NCI-H748 (cell line): ENCODE measurements at regions not wholly inside any gene's neighbourhood (a gene's known extent, or its start where the extent isn't known, plus 50 kb on each side); places are given as distances from the start of the nearest gene placed in this dataset.

Experiments
- DNase-seq: peaks from one replicate; lab custom pipeline; 2025; ENCODE audit not compliant: unreplicated experiment; lab: John Stamatoyannopoulos, UW

DNA sequence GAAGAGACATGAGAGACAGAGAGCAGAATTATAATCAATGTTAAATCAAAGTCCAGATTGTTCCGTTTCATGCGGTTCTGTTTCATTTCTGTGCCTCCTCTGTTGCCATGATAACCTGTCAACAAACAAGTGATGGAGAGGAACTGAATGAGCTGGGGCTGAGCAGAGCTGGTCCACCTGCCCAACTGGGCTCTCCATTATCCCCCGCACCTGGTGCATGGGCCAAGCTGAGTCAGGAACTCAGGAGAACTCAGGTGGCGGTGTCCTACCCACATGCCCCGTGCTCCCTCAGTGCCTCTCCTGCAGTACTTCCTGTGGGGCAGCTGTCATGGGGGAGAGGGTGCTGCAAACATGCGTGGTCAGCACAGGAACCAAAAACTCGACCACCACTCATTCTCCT is 178.8 kb downstream of the TTC32 start:
- peak; percentile 24 for DNase-seq

DNA sequence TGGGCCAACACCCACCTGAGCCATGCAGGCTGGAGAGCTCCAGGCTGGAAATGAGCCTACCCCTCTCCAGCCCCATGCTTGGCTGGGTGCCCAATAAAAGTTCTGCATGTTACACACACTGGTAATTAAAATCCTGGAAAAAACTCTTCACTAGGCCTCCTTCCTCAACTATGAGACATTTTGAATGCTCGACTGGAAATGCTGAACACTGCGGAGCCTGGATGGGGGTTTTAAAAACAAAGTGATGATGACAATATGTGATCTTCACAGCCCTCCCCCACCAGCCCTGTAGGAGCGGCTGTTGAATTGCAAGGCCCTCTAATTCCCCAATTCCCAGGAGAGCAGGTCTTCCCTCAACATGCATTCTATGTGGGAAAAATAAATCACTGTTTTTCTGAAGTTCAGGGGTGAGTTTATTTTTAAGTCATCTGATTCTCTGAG is 179.2 kb downstream of the TTC32 start:
- DNase-seq = no peak

GRCh38 chr2:19720306-19720705 is 181.5 kb downstream of the TTC32 start:
- DNase-seq = no peak

GRCh38 chr2:19719540-19719939 is 182.2 kb downstream of the TTC32 start:
- DNase-seq = no peak

- no peak for DNase-seq
Measured at GRCh38 chr2:19717446-19717845, 184.3 kb downstream of the TTC32 start.

DNA sequence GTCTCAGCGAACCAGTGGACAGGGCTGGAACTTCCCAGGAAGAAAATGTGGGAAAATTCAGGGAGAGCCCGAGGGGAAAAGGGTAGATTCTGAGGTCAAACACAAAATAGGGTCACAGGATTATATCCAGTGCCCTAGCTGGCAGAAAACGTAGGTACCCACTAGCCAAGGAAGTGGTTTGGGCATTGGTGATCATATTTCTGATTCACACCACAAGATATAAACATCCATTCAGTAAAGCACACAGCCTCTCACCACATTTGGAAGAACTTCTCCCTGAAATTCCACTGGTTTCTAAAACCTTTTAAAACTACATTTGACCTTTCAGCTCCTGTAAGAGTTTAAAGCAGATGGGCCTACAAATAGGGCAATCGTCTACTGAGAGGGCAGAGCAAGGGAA is 186.9 kb downstream of the TTC32 start:
- no peak for DNase-seq

- DNase-seq = no peak
Measured at GRCh38 chr2:19712850-19713249, 188.9 kb downstream of the TTC32 start.

GRCh38 chr2:19711470-19712372 is 190.1 kb downstream of the TTC32 start:
- DNase-seq = peak; percentile 87

DNA sequence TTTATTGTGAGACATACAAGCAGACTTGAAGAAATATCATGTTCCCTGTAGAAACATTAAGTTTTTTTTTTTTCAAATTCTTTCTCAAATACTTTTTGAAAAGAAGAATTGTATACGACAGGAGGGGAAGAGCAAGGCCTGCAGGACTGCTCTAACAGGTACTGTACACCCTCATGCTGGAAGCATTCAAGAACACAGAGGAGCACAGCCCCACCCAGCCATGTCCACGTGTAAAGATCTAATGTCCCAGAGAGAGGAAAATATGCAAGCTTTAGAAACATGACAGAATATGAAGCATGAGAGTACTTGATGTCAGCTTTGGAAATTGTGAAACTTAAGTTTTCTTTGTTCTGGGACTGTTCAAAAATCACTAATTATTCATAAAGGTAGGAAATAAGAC is 191.6 kb downstream of the TTC32 start:
- DNase-seq = no peak

GRCh38 chr2:19709553-19709952 is 192.2 kb downstream of the TTC32 start:
- DNase-seq = no peak

DNA sequence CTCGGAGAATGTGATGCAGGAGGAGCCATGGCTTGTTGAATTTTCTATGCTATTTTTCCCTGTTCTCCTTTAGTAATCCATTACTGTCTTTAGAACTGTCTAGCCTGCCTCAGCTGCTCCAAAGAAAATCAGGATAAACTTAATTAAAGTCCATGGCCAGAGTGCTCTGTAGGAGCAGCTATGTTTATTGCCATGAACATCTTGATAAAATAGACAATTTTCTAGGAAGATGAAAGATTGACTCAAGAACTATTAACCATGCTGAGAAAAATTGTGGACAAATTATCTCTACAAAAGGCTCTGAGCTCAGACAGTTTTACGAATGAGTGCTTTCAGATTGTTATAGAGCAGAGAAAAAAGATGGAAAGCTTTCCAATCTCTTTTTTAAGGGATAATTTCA is 193.0 kb downstream of the TTC32 start:
- no peak for DNase-seq

DNA sequence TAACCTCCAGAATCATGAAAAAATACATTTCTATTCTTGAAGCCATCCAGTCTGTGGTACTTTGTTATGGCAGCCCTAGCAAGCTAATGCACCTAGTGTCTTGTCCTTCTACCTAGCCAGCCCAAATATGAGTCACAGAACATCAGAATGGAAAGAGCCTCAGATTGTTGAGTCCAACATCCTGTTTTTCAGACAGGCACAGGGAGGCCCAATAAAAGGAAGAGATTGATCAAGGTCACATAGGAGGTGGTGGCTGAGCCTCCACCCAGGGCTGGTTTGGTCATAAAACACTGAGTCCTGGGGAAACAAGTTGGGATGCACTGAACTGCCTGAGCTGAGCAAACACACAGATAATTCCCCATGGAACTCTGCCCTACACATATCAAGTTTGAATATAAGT is 195.5 kb downstream of the TTC32 start:
- no peak for DNase-seq

- no peak for DNase-seq
Measured at GRCh38 chr2:19702267-19702666, 199.5 kb downstream of the TTC32 start.

DNA sequence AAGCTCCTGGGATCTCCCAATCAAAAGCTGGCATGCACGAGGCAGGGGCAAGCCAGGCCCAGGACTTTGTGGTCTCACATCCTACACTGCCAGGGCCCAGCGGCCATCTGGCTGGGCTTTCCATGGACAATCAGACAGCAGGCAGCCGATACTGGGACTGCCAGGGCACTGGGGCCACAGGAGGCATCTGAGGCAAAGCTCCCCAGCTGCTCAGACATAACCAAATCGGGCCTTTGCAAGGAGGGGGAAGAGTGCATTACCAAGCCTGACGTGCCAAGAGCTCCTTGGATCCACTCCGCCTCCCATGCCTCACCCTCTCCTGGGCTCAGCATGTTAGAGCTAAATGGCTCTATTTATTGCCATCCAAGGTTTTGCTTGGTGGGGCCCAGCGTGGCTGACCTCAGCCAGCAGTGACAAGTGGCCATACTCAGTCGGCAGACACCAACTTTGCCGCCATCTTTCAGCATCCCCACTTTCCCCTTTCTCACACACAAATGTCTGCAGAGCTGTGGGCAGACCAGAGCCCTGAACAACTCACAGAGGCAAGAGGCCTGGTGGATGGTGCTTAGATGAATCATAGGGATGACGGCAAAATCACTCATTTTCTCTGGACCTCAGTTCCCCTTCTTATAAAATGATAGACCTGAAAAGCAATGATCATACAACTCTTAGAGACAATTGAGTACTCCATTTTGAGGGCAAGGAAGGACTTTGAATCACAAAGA is 200.8 kb downstream of the TTC32 start:
- no peak for DNase-seq

GRCh38 chr2:19697131-19697530 is 204.7 kb downstream of the TTC32 start:
- no peak for DNase-seq

DNA sequence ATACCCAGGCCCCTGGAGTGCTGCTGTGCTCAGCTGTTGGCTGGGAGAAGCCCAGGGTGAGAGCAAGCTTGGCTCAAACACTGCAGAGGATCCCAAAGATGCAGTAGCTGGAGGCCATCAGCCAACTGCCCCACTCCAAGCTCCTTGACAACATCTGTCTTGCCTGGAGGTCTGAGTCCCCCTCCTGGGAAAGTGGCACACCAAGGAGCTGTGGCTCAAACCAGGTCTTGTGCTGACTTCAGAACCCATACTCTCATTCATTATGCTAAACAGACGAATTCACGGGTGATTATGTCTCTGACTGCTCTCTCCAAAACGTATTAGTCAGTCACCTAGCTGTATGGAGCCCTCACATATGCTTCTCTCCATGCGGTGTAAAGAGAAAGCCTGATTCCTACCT is 206.1 kb downstream of the TTC32 start:
- no peak for DNase-seq

GRCh38 chr2:19691892-19692291 is 209.9 kb downstream of the TTC32 start:
- no peak for DNase-seq

- no peak for DNase-seq
Measured at GRCh38 chr2:19690429-19690828, 211.4 kb downstream of the TTC32 start.

DNA sequence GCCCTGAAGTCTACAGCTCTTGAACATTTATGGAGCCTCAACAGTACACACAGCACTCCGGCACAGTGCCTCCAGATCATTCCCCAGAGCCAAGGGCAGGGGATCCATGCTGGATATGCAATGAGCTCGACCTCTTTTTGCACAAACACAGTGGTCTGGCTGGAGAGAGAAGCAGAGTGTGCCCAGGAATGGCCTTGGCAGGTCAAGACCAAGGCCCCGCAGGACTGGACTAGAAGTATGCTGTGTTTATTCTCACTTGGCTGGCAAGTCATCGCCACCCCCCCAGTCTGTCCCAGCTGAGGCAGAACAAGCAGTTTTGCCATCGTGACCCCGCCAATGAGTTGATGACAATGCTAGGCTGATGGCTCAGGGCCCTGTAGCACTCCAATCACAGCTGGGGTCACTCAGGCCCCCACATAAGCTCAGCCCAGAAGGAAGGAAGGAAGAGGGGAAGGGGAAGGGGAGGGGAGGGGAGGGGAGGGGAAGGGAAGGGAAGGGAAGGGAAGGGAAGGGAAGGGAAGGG is 212.1 kb downstream of the TTC32 start:
- DNase-seq = no peak

GRCh38 chr2:19688059-19688458 is 213.7 kb downstream of the TTC32 start:
- no peak for DNase-seq

- no peak for DNase-seq
Measured at GRCh38 chr2:19687017-19687659, 214.6 kb downstream of the TTC32 start.

GRCh38 chr2:19686439-19686838 is 215.3 kb downstream of the TTC32 start:
- no peak for DNase-seq
